HCT116 (cell line): ENCODE measurements at regions not wholly inside any gene's neighbourhood (a gene's known extent, or its start where the extent isn't known, plus 50 kb on each side); places are given as distances from the start of the nearest gene placed in this dataset.

Source experiments
- ATAC-seq: fragments of 200-7000 bp; cut with Tn5 transposase; 2 replicates; pipeline ENCODE4 v1.9.1; 2020; ENCODE audit warnings: mild to moderate bottlenecking, moderate library complexity
- BruUV-seq: library from RNA; stranded (reverse); fragments of 400-500 nt; replicated peaks from 2 replicates; lab custom pipeline; 2021; lab: Mats Ljungman, UMichigan
- CTCF ChIA-PET: fragments of 300-600 bp; sonication (Branson Sonifier 250); formaldehyde crosslinking; loops from one replicate; lab custom pipeline; 2021; ENCODE audit warnings: antibody characterized with exemption; lab: Charles Lee
- POLR2A ChIA-PET: fragments of 300-600, 350-600 bp; sonication (Branson Sonifier 250); formaldehyde crosslinking; loops from one replicate; lab custom pipeline; 2021; ENCODE audit warnings: antibody characterized with exemption; lab: Charles Lee
- RAD21 ChIA-PET, 2 experiments: fragments of 300-600 bp; sonication (Branson Sonifier 250); formaldehyde crosslinking; loops; one replicate each; lab custom pipeline; 2023; ENCODE audit warnings: low total read pairs in 2 of 2; ENCODE audit not compliant: uncharacterized antibody in 2 of 2, unreplicated experiment in 2 of 2, low non-redundant PET in 1 of 2; lab: Charles Lee
- DNase-seq: peaks from one replicate; pipeline ENCODE4 v3.0.0-alpha.2; 2010; ENCODE audit warnings: low read depth, low spot score
- H2AFZ ChIP-seq: fragments of 200-600 bp; shearing (Covaris generic), sonication (generic); 2 replicates; pipeline ENCODE4 v1.6.1; 2017; ENCODE audit warnings: low read depth, mixed run types, mixed read lengths, antibody characterized with exemption, low read length; ENCODE audit not compliant: poor library complexity, severe bottlenecking
- H3K27ac ChIP-seq: 2 replicates; pipeline ENCODE4 v1.5.1; 2012; ENCODE audit warnings: low read depth, low read length
- H3K27me3 ChIP-seq: fragments of 200-600 bp; sonication (generic); 2 replicates; pipeline ENCODE4 v1.6.1; 2016; ENCODE audit warnings: mixed run types, low read length, mixed read lengths; ENCODE audit not compliant: insufficient read depth
- H3K36me3 ChIP-seq, 2 experiments: fragments of 200-500 bp in 1 of 2; fragments of 200-600 bp in 1 of 2; sonication (Bioruptor generic) in 1 of 2; sonication (generic) in 1 of 2; 2 replicates each; pipeline versions ENCODE4 v1.5.1 to v1.6.1; 2014 to 2016; ENCODE audit warnings: low read length in 2 of 2, inconsistent platforms in 1 of 2, mixed read lengths in 1 of 2, mixed run types in 1 of 2; ENCODE audit not compliant: insufficient read depth in 2 of 2, control insufficient read depth in 1 of 2
- H3K4me1 ChIP-seq, 2 experiments: fragments of 200-600 bp in 1 of 2; sonication (generic) in 1 of 2; 2 replicates each; pipeline versions ENCODE4 v1.5.1 to v1.6.1; 2012 to 2017; ENCODE audit warnings: low read length in 2 of 2, inconsistent platforms in 1 of 2, mild to moderate bottlenecking in 1 of 2, mixed read lengths in 1 of 2, mixed run types in 1 of 2, moderate library complexity in 1 of 2; ENCODE audit not compliant: insufficient read depth in 2 of 2, control insufficient read depth in 1 of 2
- H3K4me2 ChIP-seq: fragments of 200-600 bp; sonication (generic); 2 replicates; pipeline ENCODE4 v1.6.1; 2017; ENCODE audit warnings: mixed run types, low read length, mixed read lengths
- H3K4me3 ChIP-seq, 2 experiments: fragments of 200-600 bp in 1 of 2; sonication (generic) in 1 of 2; replicated peaks in 1 of 2; 2 replicates each; pipeline ENCODE4 v1.5.1; 2011 to 2016; ENCODE audit warnings: low read length in 2 of 2, control low read depth in 1 of 2, low read depth in 1 of 2, mild to moderate bottlenecking in 1 of 2, mixed read lengths in 1 of 2, mixed run types in 1 of 2
- H3K79me2 ChIP-seq: fragments of 200-600 bp; sonication (generic); 2 replicates; pipeline ENCODE4 v1.6.1; 2017; ENCODE audit warnings: mild to moderate bottlenecking, mixed run types, low read length, moderate library complexity, mixed read lengths; ENCODE audit not compliant: insufficient read depth
- H3K9ac ChIP-seq: fragments of 200-600 bp; sonication (generic); 2 replicates; pipeline ENCODE4 v1.6.1; 2016; ENCODE audit warnings: low read length, mixed read lengths
- H3K9me2 ChIP-seq: fragments of 200-600 bp; sonication (generic), shearing (Covaris generic); 2 replicates; pipeline ENCODE4 v1.6.1; 2017; ENCODE audit warnings: mixed run types, mild to moderate bottlenecking, moderate library complexity; ENCODE audit not compliant: insufficient read depth
- H3K9me3 ChIP-seq, 2 experiments: fragments of 200-500 bp in 1 of 2; fragments of 200-600 bp in 1 of 2; sonication (Bioruptor generic) in 1 of 2; sonication (generic) in 1 of 2; 2 replicates each; pipeline ENCODE4 v1.6.1; 2014 to 2017; ENCODE audit warnings: low read length in 2 of 2, mixed read lengths in 2 of 2, inconsistent platforms in 1 of 2, low read depth in 1 of 2, mild to moderate bottlenecking in 1 of 2, mixed run types in 1 of 2, moderate library complexity in 1 of 2; ENCODE audit not compliant: control insufficient read depth in 1 of 2, insufficient read depth in 1 of 2
- H4K20me1 ChIP-seq: fragments of 200-600 bp; sonication (generic), shearing (Covaris generic); 2 replicates; pipeline ENCODE4 v1.6.1; 2017; ENCODE audit warnings: mixed run types, mild to moderate bottlenecking, moderate library complexity; ENCODE audit not compliant: insufficient read depth
- CBX3 ChIP-seq: IDR thresholded peaks from 2 replicates; pipeline ENCODE4 v1.6.1; 2012; ENCODE audit warnings: low read depth
- EGR1 ChIP-seq: IDR thresholded peaks from 2 replicates; pipeline ENCODE4 v1.6.1; 2012; ENCODE audit warnings: low read depth
- POLR2A ChIP-seq: IDR thresholded peaks from 2 replicates; pipeline ENCODE4 v1.7.0; 2011; ENCODE audit warnings: borderline replicate concordance; ENCODE audit not compliant: insufficient read depth, insufficient read length; ENCODE audit errors: extremely low read depth
- POLR2AphosphoS5 ChIP-seq: IDR thresholded peaks from 2 replicates; pipeline ENCODE4 v1.6.1; 2011; ENCODE audit warnings: mild to moderate bottlenecking, low read depth, low read length, moderate library complexity
- RAD21 ChIP-seq: IDR thresholded peaks from 2 replicates; pipeline ENCODE4 v1.6.1; 2012; ENCODE audit warnings: low read depth, mild to moderate bottlenecking
- SIN3A ChIP-seq: IDR thresholded peaks from 2 replicates; pipeline ENCODE4 v1.6.1; 2012; ENCODE audit warnings: low read depth
- SRF ChIP-seq: IDR thresholded peaks from 2 replicates; pipeline ENCODE4 v1.6.1; 2012; ENCODE audit warnings: low read depth
- YY1 ChIP-seq: IDR thresholded peaks from 2 replicates; pipeline ENCODE4 v1.6.1; 2011; ENCODE audit warnings: low read length, low read depth, moderate library complexity, mild to moderate bottlenecking; ENCODE audit not compliant: insufficient replicate concordance; ENCODE audit errors: extremely low read depth
- ZFX ChIP-seq: fragments of 450-650 bp; IDR thresholded peaks from 2 replicates; pipeline ENCODE4 v1.6.1; 2017
- ZNF274 ChIP-seq: fragments of 200-500 bp; sonication (Bioruptor generic); IDR thresholded peaks from 2 replicates; pipeline ENCODE4 v1.6.1; 2014; ENCODE audit warnings: mild to moderate bottlenecking, low read depth, low read length, inconsistent platforms
- intact Hi-C: fragments of 100-400 bp; cut with micrococcal nuclease; formaldehyde crosslinking; loops from 2 replicates; pipeline ENCODE4 v1.10.0; 2022
- TF ChIP-seq, protein P1 (sequence below): IDR thresholded peaks from 2 replicates; pipeline ENCODE4 v1.6.1; 2012

- TF ChIP-seq ZNF274: no peak
- TF ChIP-seq SIN3A: no peak
- no peak for TF ChIP-seq ZFX
- no peak for TF ChIP-seq POLR2AphosphoS5
- no peak for TF ChIP-seq CBX3
- TF ChIP-seq YY1: no peak
- TF ChIP-seq SRF: no peak
- TF ChIP-seq, protein P1, sequence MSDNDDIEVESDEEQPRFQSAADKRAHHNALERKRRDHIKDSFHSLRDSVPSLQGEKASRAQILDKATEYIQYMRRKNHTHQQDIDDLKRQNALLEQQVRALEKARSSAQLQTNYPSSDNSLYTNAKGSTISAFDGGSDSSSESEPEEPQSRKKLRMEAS: 0 out of 2 replicates have a peak, but pooled peaks have one; percentile 19
- TF ChIP-seq, all 23 proteins: peak for 1
- ChIA-PET RAD21 (no interaction called here), CTCF (no interaction called here), POLR2A (no interaction called here)
- intact Hi-C loops: no loop called here
- Histone ChIP-seq H3K36me3 (no peaks in the 10 kb centered on the region), H3K9ac (no peak overlapping the region), H3K4me3 (no peak overlapping the region), H3K4me2 (no peak overlapping the region), H2AFZ (no peak overlapping the region), H3K27ac (no peak overlapping the region), H4K20me1 (no peaks in the 10 kb centered on the region), H3K4me1 (no peaks in the 10 kb centered on the region), H3K27me3 (no peaks in the 10 kb centered on the region), H3K79me2 (no peaks in the 10 kb centered on the region), H3K9me2 (no peaks in the 10 kb centered on the region), H3K9me3 (no peaks in the 10 kb centered on the region)
- ATAC-seq: no peak
- no TSS peak for BruUV-seq
- no peak for DNase-seq
These were observed 445.1 kb downstream of the SIPA1L2 start for GRCh38 chr1:232184561-232185530.

GRCh38 chr1:232183802-232184201, 446.1 kb downstream of the SIPA1L2 start:
- POLR2A ChIA-PET: no interaction called here
- no peak overlapping the region for H3K4me2 ChIP-seq
- H4K20me1 ChIP-seq: no peaks in the 10 kb centered on the region
- no TSS peak for BruUV-seq
- ATAC-seq: no peak
- RAD21 ChIA-PET: no interaction called here
- intact Hi-C loops: no loop called here
- no peak overlapping the region for H2AFZ ChIP-seq
- no peaks in the 10 kb centered on the region for H3K4me1 ChIP-seq
- no peaks in the 10 kb centered on the region for H3K9me3 ChIP-seq
- H3K79me2 ChIP-seq: no peaks in the 10 kb centered on the region
- H3K4me3 ChIP-seq: no peak overlapping the region
- TF ChIP-seq RAD21 (peak; percentile 32; the same call in 1 of the 2 replicates), EGR1 (no peak), POLR2A (no peak)
- TF ChIP-seq, protein P1: no peak
- no peak for DNase-seq
- H3K9me2 ChIP-seq: no peaks in the 10 kb centered on the region
- CTCF ChIA-PET: no interaction called here
- no peaks in the 10 kb centered on the region for H3K36me3 ChIP-seq
- H3K9ac ChIP-seq: no peak overlapping the region
- H3K27ac ChIP-seq: no peak overlapping the region
- H3K27me3 ChIP-seq: no peaks in the 10 kb centered on the region
